ENCODE measurements at regions not wholly inside any gene's neighbourhood (a gene's known extent, or its start where the extent isn't known, plus 50 kb on each side); places are given as distances from the start of the nearest gene placed in this dataset.

DNA sequence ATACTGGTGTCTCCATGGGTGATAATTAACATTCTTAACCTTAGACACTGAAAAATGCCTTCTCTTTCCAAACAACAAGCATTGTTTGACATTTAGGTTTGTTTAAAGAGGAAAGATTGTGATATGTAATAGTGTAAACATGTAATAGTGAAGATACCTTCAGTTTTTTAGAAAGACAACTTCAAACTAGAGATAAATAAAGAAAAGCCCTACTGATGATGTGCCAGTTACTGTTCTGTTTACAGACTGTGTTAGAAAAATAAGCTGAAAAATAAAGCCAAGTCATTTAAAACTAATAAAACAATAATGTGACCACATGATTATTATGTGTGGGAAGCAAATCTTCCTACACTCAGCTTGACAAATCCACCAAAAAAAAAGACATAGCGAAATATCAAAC is 2035.3 kb upstream of the TENM3 start:
- TF ChIP-seq, protein P1, sequence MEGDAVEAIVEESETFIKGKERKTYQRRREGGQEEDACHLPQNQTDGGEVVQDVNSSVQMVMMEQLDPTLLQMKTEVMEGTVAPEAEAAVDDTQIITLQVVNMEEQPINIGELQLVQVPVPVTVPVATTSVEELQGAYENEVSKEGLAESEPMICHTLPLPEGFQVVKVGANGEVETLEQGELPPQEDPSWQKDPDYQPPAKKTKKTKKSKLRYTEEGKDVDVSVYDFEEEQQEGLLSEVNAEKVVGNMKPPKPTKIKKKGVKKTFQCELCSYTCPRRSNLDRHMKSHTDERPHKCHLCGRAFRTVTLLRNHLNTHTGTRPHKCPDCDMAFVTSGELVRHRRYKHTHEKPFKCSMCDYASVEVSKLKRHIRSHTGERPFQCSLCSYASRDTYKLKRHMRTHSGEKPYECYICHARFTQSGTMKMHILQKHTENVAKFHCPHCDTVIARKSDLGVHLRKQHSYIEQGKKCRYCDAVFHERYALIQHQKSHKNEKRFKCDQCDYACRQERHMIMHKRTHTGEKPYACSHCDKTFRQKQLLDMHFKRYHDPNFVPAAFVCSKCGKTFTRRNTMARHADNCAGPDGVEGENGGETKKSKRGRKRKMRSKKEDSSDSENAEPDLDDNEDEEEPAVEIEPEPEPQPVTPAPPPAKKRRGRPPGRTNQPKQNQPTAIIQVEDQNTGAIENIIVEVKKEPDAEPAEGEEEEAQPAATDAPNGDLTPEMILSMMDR (conservative IDR thresholded peaks at IDR 0.05; ENCODE audit: low read depth, low read length) = no peak
- TF ChIP-seq RAD21 (IDR thresholded peaks at IDR 0.05; ENCODE audit: low read length) (no peak), MAFK (IDR thresholded peaks at IDR 0.05; ENCODE audit: low read depth, low read length) (no peak), CEBPB (IDR thresholded peaks at IDR 0.05; ENCODE audit: low read depth, low read length) (no peak), SMC3 (IDR thresholded peaks at IDR 0.05; ENCODE audit: low read depth, low read length) (no peak)

Data from IMR-90 (cell line).